ENCODE measurements at regions not wholly inside any gene's neighbourhood (a gene's known extent, or its start where the extent isn't known, plus 50 kb on each side); places are given as distances from the start of the nearest gene placed in this dataset.

DNA sequence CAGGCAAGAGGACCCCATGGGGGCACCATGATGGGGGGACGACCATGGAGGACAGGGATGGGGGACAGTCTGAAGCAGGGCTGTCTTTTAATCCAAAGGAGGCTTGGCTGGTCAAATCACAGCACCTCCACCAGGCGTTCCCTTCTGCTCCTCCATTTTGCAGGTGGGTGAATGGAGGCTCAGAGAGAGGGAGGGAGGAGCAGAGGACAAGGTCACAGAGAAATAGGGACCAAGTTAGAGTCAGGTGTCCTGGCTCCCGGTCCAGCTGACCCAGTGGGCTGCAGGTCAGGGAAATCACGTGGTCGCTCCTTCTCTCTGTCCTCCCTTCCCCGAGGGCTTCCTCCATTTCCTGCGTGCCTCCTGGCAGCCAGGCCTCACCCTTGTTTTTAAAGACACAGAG is 156.4 kb upstream of the SMIM23 start:
- Histone ChIP-seq H2AFZ (ENCODE audit: low read length) (no peak overlapping the region), H4K20me1 (ENCODE audit: control insufficient read depth, extremely low read depth, insufficient read depth, low read length) (no peaks in the 10 kb centered on the region), H3K9me3 (ENCODE audit: control insufficient read depth, insufficient read depth, low read depth, low read length) (no peaks in the 10 kb centered on the region), H3K9ac (ENCODE audit: insufficient read depth, low read length) (no peak overlapping the region), H3K36me3 (ENCODE audit: control insufficient read depth, insufficient read depth, low read length) (no peaks in the 10 kb centered on the region), H3K4me1 (ENCODE audit: control insufficient read depth, extremely low read depth, insufficient read depth, low read length) (no peaks in the 10 kb centered on the region), H3K4me2 (ENCODE audit: extremely low read depth, insufficient read depth, low read length) (no peak overlapping the region), H3K27ac (ENCODE audit: insufficient read depth, low read length) (no peak overlapping the region), H3K4me3 (replicated peaks in 1 of 4; ENCODE audit: control extremely low read depth in 1 of 4, insufficient read depth in 1 of 4, low read depth in 3 of 4, low read length in 4 of 4) (no peak overlapping the region), H3K79me2 (ENCODE audit: control insufficient read depth, insufficient read depth, low read length) (no peaks in the 10 kb centered on the region), H3K27me3 (ENCODE audit: control insufficient read depth, insufficient read depth, low read length) (peaks cover 13% of the 10 kb centered on the region)
- TF ChIP-seq, protein P1, sequence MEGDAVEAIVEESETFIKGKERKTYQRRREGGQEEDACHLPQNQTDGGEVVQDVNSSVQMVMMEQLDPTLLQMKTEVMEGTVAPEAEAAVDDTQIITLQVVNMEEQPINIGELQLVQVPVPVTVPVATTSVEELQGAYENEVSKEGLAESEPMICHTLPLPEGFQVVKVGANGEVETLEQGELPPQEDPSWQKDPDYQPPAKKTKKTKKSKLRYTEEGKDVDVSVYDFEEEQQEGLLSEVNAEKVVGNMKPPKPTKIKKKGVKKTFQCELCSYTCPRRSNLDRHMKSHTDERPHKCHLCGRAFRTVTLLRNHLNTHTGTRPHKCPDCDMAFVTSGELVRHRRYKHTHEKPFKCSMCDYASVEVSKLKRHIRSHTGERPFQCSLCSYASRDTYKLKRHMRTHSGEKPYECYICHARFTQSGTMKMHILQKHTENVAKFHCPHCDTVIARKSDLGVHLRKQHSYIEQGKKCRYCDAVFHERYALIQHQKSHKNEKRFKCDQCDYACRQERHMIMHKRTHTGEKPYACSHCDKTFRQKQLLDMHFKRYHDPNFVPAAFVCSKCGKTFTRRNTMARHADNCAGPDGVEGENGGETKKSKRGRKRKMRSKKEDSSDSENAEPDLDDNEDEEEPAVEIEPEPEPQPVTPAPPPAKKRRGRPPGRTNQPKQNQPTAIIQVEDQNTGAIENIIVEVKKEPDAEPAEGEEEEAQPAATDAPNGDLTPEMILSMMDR (conservative IDR thresholded peaks at IDR 0.05 in 1 of 2, IDR thresholded peaks at IDR 0.05 in 1 of 2; ENCODE audit: low read depth in 1 of 2, low read length in 2 of 2), result no peak
- no peak for TF ChIP-seq EZH2 (IDR thresholded peaks at IDR 0.05; ENCODE audit: low read length, missing control alignments)
- DNase-seq (ENCODE audit: low read depth in 2 of 2), result no peak

DNA sequence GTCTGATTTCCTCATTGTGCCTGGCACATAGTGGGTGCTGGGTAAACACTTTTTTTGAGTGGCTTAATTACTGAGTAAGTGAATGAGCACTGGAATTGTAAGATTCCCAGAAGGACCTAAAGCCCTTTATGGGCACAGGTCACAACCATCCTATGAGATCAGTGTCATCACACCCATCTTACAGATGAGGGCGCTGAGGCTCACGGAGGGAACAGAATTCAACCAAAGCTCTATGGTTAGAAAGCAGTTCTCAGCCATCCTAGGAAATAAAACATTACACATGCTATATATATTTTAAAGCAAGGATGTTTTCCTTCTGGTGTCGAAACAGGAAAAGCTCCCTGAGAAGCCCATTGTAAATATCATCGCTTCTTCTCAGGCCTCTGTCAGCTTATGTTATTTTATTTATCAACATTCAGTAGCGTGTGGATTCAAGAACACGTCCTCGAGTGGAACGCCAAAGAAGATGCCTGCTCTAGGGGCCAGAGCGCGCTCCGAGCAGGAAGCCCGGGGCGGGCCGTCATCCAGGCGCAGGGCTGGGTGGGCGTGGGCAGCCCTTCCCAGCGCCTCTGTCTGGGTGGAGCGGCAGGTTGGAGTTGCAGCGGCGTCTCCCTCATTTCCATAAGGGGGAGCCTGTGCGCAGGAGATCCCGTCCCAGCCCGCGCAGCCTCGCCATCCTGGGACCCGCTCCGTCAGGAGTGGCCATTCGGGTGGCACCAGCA is 155.8 kb upstream of the SMIM23 start:
- peak overlapping the region; percentile 34 for H2AFZ ChIP-seq (ENCODE audit: low read length)
- peak overlapping the region; percentile 58 for H3K4me2 ChIP-seq (ENCODE audit: extremely low read depth, insufficient read depth, low read length)
- peak; percentile 57 to 62 for DNase-seq (ENCODE audit: low read depth in 2 of 2)
- TF ChIP-seq, protein P1 (conservative IDR thresholded peaks at IDR 0.05 in 1 of 2, IDR thresholded peaks at IDR 0.05 in 1 of 2; ENCODE audit: low read depth in 1 of 2, low read length in 2 of 2), result peak; percentile 41 to 61
- no peak for TF ChIP-seq EZH2 (IDR thresholded peaks at IDR 0.05; ENCODE audit: low read length, missing control alignments)
- H3K9me3 ChIP-seq (ENCODE audit: control insufficient read depth, insufficient read depth, low read depth, low read length), result no peaks in the 10 kb centered on the region
- no peak overlapping the region for H3K27ac ChIP-seq (ENCODE audit: insufficient read depth, low read length)
- no peaks in the 10 kb centered on the region for H3K4me1 ChIP-seq (ENCODE audit: control insufficient read depth, extremely low read depth, insufficient read depth, low read length)
- no peaks in the 10 kb centered on the region for H3K79me2 ChIP-seq (ENCODE audit: control insufficient read depth, insufficient read depth, low read length)
- no peaks in the 10 kb centered on the region for H4K20me1 ChIP-seq (ENCODE audit: control insufficient read depth, extremely low read depth, insufficient read depth, low read length)
- H3K4me3 ChIP-seq (replicated peaks in 1 of 4; ENCODE audit: control extremely low read depth in 1 of 4, insufficient read depth in 1 of 4, low read depth in 3 of 4, low read length in 4 of 4), result peak overlapping the region in 1 of 4 experiments; percentile 35
- no peak overlapping the region for H3K9ac ChIP-seq (ENCODE audit: insufficient read depth, low read length)
- H3K36me3 ChIP-seq (ENCODE audit: control insufficient read depth, insufficient read depth, low read length), result no peaks in the 10 kb centered on the region
- peaks cover 13% of the 10 kb centered on the region for H3K27me3 ChIP-seq (ENCODE audit: control insufficient read depth, insufficient read depth, low read length)

DNA sequence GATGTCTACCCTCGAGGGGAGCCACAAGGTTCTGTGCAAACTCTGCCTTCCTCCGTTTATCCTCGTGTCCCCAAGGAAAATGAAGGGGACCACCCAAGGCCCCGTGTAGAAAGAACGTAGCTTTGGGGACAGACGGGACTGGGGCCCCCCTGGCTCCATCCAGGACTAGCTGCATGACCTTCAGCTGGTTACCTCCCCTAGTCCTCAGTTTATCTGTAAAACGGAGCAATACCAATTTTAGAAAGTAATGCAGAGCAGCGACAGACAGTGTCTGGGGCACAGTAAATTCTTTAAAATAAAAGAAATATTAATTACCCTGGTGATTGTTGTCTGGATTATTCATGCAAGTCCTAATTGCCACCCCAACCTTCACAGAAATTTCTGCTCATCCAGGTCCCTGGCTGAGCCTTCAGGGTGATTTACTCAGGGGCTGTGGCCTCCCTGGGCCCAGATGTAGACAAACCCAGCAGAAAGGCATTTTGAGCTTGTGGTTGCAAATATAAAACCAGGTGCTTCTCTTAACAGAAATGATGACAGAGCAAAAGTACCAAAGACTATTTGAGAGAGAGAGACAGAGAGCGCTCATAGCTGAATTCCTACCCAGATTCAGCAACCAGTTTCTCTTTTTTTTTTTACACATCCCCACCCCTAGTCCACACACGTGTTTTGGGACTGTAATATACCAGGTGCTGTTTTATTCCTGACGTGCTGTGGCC is 155.1 kb upstream of the SMIM23 start:
- peak overlapping the region; percentile 58 for H3K4me2 ChIP-seq (ENCODE audit: extremely low read depth, insufficient read depth, low read length)
- H3K36me3 ChIP-seq (ENCODE audit: control insufficient read depth, insufficient read depth, low read length), result no peaks in the 10 kb centered on the region
- no peaks in the 10 kb centered on the region for H3K9me3 ChIP-seq (ENCODE audit: control insufficient read depth, insufficient read depth, low read depth, low read length)
- no peaks in the 10 kb centered on the region for H4K20me1 ChIP-seq (ENCODE audit: control insufficient read depth, extremely low read depth, insufficient read depth, low read length)
- H3K27ac ChIP-seq (ENCODE audit: insufficient read depth, low read length), result no peak overlapping the region
- H3K4me1 ChIP-seq (ENCODE audit: control insufficient read depth, extremely low read depth, insufficient read depth, low read length), result no peaks in the 10 kb centered on the region
- no peak overlapping the region for H3K9ac ChIP-seq (ENCODE audit: insufficient read depth, low read length)
- H3K27me3 ChIP-seq (ENCODE audit: control insufficient read depth, insufficient read depth, low read length), result peaks cover 13% of the 10 kb centered on the region
- H3K4me3 ChIP-seq (replicated peaks in 1 of 4; ENCODE audit: control extremely low read depth in 1 of 4, insufficient read depth in 1 of 4, low read depth in 3 of 4, low read length in 4 of 4), result peak overlapping the region in 1 of 4 experiments; percentile 35
- TF ChIP-seq EZH2 (IDR thresholded peaks at IDR 0.05; ENCODE audit: low read length, missing control alignments), result no peak
- TF ChIP-seq, protein P1 (conservative IDR thresholded peaks at IDR 0.05 in 1 of 2, IDR thresholded peaks at IDR 0.05 in 1 of 2; ENCODE audit: low read depth in 1 of 2, low read length in 2 of 2), result no peak
- H2AFZ ChIP-seq (ENCODE audit: low read length), result peak overlapping the region; percentile 34
- DNase-seq (ENCODE audit: low read depth in 2 of 2), result no peak
- H3K79me2 ChIP-seq (ENCODE audit: control insufficient read depth, insufficient read depth, low read length), result no peaks in the 10 kb centered on the region

Measured in fibroblast of lung (primary cell).